GM12872 (cell line): ENCODE measurements at regions not wholly inside any gene's neighbourhood (a gene's known extent, or its start where the extent isn't known, plus 50 kb on each side); places are given as distances from the start of the nearest gene placed in this dataset.

Experiments
- TF ChIP-seq, protein P1 (sequence below): IDR thresholded peaks from 3 replicates; pipeline ENCODE4 v1.5.1; 2011; ENCODE audit warnings: low read depth, mild to moderate bottlenecking, low read length, moderate library complexity; ENCODE audit not compliant: insufficient read depth

DNA sequence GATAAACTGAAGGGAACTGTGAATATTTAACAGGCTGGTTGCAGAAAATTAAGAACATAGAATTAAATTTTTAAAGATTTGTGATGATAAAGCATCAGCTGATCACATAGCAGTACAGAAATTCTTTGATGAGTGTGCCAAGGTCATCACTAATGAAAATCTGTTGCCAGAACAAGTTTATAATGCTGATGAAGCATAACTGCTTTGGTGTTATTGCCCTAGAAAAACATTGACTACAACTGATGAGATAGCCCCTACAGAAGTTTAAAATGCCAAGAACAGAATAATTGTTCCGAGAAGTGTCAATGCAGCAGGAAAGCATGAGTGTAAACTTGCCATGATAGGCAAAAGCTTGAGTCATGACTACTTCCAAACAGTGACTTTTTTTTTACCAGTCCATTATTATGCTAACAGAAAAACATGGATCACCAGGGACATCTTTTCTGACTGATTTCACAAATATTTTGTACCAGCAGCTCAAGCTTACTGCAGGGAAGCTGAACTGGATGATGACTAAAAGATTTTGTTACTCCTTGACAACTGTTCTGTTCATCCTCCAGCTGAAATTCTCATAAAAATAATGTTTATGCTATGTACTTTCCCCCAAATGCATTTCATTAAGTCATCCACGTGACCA is 1136.6 kb downstream of the FAT4 start:
- TF ChIP-seq, protein P1, sequence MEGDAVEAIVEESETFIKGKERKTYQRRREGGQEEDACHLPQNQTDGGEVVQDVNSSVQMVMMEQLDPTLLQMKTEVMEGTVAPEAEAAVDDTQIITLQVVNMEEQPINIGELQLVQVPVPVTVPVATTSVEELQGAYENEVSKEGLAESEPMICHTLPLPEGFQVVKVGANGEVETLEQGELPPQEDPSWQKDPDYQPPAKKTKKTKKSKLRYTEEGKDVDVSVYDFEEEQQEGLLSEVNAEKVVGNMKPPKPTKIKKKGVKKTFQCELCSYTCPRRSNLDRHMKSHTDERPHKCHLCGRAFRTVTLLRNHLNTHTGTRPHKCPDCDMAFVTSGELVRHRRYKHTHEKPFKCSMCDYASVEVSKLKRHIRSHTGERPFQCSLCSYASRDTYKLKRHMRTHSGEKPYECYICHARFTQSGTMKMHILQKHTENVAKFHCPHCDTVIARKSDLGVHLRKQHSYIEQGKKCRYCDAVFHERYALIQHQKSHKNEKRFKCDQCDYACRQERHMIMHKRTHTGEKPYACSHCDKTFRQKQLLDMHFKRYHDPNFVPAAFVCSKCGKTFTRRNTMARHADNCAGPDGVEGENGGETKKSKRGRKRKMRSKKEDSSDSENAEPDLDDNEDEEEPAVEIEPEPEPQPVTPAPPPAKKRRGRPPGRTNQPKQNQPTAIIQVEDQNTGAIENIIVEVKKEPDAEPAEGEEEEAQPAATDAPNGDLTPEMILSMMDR = no peak

DNA sequence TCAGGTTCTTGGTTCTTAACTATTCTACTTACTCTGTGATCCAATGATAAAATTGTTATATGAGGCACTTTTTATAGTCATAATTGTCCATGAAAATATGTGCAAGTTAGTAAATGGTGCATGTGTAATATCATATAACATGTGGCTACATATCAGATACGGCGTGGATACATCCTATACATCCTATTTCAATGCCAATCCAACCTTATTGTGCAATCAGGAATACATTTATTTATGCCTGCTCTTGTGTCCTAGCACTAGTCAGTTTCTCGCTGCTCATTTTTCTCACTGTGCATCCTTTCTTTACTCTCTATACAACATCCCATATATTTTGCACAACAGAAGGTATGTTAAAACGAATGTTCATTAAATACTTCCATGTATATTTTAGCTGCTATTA is 1141.1 kb downstream of the FAT4 start:
- TF ChIP-seq, protein P1 = no peak

DNA sequence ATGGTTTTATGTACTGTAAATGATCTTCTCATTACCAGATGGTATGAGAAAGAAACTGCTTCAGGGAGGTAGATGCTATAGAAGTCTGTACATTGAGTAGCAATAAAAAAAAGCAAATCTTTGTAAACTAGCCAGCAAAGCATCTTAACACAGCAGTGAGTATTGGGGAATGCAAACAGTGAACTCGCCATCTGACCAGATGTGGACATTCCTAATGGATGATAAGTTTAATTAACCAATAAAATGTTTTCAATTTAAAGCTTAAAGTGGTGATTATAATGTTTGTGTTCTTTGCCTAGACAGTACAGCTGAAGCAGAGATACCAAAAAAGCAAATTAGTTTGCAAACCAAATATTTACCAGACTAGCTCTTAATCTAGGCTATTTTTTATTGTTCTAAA is 1144.2 kb downstream of the FAT4 start:
- TF ChIP-seq, protein P1 = no peak

DNA sequence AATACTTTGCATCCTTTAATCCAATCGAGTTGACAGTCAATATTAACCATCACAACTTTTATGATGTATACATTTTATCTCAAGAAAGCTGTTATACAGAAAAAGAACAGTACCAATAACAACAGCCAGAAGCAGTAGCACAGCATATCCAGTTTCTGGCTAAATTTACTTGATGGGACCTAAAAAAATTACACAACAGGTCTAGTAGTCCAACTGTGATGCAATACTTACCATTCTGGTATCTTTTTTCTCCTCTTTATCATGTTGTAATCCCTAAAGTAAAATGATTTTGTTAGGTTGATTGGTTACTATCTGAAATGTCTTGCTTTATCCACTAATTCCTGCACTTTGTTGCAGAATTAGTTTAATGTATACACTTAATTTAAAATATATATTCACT is 1150.6 kb downstream of the FAT4 start:
- TF ChIP-seq, protein P1 = no peak

DNA sequence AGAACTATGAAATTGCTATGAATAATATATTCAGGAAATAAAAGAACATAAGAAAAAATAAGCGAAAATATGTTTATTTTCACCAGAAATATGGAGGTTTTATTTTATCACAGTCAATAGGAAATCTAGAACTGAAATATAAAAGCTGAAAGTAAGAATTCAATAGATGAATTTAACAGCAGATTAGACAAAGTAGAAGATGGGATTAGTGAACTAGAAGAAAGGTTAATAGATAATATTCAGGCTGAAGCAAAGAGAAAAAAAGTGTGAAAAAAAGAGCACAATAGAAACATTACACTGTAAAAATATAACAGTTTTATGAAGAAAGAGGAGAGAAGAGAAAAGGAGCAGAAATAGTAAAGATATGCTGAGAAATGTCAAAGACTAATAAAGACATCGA is 1152.1 kb downstream of the FAT4 start:
- TF ChIP-seq, protein P1 = no peak

DNA sequence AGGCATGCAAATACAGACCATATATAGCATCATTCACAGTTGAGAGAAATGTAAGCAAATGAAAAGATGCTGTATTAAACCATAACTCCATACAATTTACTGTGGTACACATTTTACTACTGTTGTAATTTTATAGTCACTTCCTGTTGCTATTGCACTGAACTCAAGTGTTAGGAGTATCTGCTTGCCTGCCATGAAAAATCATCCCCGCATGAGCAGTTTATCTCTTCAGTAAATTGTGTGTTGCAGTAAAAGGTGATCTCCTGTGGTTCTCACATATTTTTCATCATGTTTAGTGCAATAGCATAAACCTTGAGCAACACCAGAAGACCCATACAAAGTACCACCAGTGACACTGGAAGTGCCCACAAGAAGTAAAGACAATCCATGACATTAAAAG is 1153.4 kb downstream of the FAT4 start:
- TF ChIP-seq, protein P1 = no peak

DNA sequence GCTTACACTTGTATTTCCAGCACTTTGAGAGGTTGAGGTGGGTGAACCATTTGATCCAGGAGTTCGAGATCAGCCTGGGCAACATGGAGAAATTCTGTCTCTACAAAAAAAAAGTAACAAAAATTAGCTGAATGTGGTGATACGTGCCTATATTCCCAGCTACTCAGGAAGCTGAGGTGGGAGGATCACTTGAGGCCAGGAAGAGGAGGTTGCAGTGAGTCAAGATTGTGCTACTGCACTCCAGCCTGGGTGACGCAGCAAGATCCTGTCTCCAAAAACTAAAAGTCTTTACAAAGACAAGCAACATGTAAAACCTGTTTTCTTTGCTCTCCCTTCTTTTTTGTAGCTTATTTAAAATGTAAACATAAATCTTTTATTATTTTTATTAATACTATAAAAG is 1156.1 kb downstream of the FAT4 start:
- TF ChIP-seq, protein P1 = no peak

DNA sequence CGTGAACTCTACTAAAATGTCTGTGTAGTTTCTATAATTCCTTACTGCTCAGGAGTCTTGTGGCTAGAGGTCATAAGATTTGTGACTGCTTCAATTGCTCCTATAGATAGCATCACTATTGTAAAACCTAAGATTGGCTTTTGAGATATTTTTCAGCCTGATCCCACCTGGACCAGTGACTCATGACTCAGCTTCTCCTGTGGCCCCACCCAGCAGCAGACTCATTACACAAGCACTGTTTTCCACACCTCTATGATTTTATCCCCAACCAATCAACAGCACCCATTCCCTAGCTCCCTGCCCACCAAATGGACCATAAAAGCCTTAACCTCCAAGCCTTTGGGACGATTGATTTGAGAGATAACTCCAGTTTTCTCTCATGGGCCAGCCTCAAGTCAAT is 1157.0 kb upstream of the INTU start:
- TF ChIP-seq, protein P1 = no peak
